C4-2B (cell line): ENCODE measurements at regions not wholly inside any gene's neighbourhood (a gene's known extent, or its start where the extent isn't known, plus 50 kb on each side); places are given as distances from the start of the nearest gene placed in this dataset.

ENCODE experiments used
- H3K27ac ChIP-seq: fragments of 450-650 bp; 2 replicates; pipeline ENCODE4 v1.5.1; 2017
- ZFX ChIP-seq: fragments of 450-650 bp; IDR thresholded peaks from 2 replicates; pipeline ENCODE4 v1.6.1; 2017
- TF ChIP-seq, protein P1 (sequence below): fragments of 450-650 bp; conservative IDR thresholded peaks from 2 replicates; pipeline ENCODE4 v1.5.1; 2017; ENCODE audit warnings: mild to moderate bottlenecking

DNA sequence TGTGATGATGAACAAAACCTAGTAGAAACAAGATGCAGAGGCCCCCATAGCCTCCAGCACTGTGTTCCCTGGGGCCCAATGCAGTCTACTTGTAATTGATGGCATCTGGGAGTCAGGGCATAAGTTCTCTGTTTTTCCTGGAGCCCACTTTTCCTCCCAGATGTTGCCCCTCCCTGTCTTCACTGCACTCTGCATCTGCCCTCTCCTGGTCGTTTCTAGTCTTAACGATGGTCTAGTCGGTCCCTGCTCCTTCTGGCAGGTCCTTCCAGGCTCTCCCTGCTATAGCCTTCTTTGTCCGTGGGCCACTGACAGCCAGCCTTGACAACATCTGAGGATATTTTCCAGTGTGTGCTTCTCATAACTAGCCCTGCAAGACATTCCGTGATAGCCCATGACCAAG, 208.3 kb downstream of the GXYLT1 start:
- no peak for TF ChIP-seq ZFX
- TF ChIP-seq, protein P1, sequence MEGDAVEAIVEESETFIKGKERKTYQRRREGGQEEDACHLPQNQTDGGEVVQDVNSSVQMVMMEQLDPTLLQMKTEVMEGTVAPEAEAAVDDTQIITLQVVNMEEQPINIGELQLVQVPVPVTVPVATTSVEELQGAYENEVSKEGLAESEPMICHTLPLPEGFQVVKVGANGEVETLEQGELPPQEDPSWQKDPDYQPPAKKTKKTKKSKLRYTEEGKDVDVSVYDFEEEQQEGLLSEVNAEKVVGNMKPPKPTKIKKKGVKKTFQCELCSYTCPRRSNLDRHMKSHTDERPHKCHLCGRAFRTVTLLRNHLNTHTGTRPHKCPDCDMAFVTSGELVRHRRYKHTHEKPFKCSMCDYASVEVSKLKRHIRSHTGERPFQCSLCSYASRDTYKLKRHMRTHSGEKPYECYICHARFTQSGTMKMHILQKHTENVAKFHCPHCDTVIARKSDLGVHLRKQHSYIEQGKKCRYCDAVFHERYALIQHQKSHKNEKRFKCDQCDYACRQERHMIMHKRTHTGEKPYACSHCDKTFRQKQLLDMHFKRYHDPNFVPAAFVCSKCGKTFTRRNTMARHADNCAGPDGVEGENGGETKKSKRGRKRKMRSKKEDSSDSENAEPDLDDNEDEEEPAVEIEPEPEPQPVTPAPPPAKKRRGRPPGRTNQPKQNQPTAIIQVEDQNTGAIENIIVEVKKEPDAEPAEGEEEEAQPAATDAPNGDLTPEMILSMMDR, result no peak; the same call in 1 of the 2 replicates

DNA sequence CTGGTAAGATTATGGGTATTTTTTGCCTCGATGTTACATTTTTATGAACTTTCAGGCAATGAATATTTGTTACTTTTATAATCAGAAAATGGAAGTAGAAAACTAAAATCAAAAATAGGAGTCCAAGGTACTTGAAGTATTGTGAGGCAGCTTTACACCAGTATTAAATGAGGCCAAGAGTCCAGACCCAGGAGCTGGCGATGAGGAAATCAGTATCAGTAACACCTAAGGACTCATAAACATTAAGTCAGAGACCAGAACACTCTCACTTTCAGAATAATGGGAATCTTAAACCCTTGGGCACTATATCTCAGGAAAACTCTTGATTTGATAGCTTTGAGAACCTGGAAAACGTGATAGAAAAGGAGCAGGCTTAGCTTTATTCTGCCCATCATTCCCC, 208.8 kb downstream of the GXYLT1 start:
- TF ChIP-seq ZFX, result no peak
- TF ChIP-seq, protein P1, result no peak
- no peak overlapping the region for H3K27ac ChIP-seq

More for the DNA sequence above, 208.3 kb downstream of the GXYLT1 start:
- no peak overlapping the region for H3K27ac ChIP-seq

DNA sequence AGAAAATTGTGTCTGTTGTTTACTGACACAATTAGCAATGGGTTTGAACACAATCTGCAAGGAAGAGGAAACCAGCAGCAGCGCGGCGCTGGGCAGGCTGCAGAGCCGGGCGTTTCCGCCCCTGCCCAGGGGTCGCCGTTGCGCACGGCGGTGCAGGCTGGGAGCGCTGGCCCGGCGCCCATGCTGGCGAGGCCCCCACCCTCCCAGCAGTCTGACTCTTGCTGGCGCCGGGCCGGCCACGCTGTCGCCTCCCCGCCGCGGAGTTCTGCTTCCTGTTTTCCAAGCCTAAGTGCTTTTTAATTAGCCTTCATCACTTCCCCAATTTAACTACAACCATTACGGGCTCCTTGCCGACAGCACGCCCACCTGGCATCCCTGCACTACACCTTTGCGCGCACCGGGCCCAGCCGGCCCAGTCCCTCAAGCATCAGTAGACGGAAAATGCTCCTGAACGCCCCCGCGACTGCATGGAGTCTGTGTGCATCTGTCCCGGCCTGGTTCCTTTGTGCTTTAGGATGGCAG, 212.1 kb downstream of the GXYLT1 start:
- TF ChIP-seq, protein P1, result no peak
- TF ChIP-seq ZFX, result no peak
- no peak overlapping the region for H3K27ac ChIP-seq

DNA sequence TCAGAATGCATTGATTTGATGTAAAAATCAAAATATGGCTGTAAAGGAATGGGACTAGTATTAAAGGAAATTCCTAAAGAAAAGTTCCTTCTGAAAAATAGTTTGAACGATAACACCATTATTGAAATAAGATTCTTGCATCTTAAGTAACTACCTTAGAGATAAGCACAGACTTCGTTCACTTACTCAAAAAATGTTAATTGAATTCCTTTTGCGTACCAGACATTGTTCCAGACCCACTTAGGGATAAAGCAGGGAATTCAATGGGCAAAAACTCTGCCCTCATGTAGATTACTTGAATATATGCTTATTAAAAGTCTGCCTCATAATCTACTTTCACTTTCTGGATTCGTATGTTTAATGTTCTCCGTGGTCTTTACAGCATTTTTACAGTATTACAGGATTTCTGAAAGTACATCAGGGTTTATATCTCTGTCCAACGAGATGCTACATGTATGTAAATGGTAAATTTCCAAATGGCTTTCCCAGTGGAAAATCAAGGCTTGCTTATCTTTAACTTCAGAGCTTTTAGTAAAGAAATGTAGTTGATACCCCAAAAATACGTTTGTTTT, 213.7 kb downstream of the GXYLT1 start:
- no peak overlapping the region for H3K27ac ChIP-seq

DNA sequence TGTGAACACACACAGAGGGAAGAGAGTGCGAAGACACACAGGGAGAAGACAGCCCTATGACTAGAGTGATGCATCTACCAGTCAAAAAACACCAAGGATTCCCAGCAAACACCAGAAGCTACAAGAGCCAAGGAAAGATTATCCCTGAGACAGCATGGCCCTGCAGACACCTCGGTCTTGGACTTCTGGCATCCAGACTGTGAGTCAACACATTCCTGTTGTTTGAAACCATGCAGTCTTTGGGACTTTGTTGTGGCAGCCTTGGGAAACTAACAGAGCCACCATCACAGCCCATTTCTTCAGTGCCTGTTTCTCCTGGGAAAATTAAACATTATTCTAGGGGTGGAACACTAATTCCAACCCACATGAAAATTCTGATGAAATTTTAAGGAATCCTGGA, 220.6 kb downstream of the GXYLT1 start:
- H3K27ac ChIP-seq, result peak overlapping the region; percentile 45; the same call in 1 of the 2 replicates
- TF ChIP-seq, protein P1, result no peak
- no peak for TF ChIP-seq ZFX

More for the DNA sequence above, 213.7 kb downstream of the GXYLT1 start:
- TF ChIP-seq ZFX, result no peak
- TF ChIP-seq, protein P1, result no peak

DNA sequence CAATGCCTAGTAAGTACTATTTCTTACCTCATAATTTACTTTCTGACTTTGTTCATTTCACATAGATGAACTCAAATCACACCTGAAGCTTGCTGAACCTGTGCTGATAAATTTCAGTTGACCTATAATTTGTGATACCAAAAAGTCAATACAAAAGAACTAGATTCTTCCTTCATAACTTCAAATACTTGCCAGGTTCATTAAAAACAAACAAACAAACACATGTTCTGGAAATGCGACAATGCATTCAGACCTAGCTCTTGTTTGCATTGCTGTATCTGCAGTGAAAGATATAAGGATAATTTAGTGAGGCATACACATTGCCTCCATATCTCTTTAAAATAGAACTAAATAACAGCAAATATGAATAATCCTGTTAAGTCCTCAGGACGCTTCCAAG, 221.3 kb downstream of the GXYLT1 start:
- no peak overlapping the region for H3K27ac ChIP-seq
- no peak for TF ChIP-seq ZFX
- TF ChIP-seq, protein P1, result no peak

DNA sequence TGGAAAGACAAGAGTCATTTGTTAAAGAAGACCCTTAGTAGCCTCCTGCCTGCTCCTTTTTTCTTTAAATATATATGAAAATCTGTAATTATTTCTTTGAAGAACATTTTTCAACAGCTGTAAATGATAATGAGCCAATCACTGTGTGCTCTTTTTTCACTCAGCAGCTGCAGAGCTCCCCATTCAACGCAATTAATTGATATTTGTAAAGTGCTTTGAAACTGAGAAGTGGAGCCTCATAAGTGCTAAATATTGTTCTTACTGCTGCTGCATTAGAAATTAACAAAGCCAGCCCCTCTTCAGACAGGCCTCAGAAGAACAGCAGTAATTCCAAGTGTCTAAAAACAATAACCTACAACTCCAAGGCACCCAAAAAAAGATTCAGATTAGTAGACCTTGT, 224.3 kb downstream of the GXYLT1 start:
- TF ChIP-seq ZFX, result no peak
- TF ChIP-seq, protein P1, result no peak
- H3K27ac ChIP-seq, result no peak overlapping the region
